CD4-positive, alpha-beta T cell (primary cell): ENCODE measurements at regions not wholly inside any gene's neighbourhood (a gene's known extent, or its start where the extent isn't known, plus 50 kb on each side); places are given as distances from the start of the nearest gene placed in this dataset.

Experiments
- ATAC-seq: fragments of 200-7000 bp; cut with Tn5 transposase; one replicate; pipeline ENCODE4 v1.10.0; 2022; ENCODE audit warnings: mild to moderate bottlenecking; ENCODE audit not compliant: poor library complexity
- CTCF ChIA-PET: fragments of 350-600 bp; sonication (Branson Sonifier 250); formaldehyde crosslinking; loops from one replicate; lab custom pipeline; 2021; ENCODE audit warnings: antibody characterized with exemption, inconsistent platforms; lab: Charles Lee
- POLR2A ChIA-PET: fragments of 350-600 bp; sonication (Branson Sonifier 250); formaldehyde crosslinking; loops from one replicate; lab custom pipeline; 2021; ENCODE audit warnings: antibody characterized with exemption, inconsistent platforms; lab: Charles Lee
- DNase-seq, 14 experiments: peaks; one replicate each; pipeline ENCODE4 v3.0.0-alpha.2; 2013 to 2020; ENCODE audit warnings: mixed read lengths in 2 of 14
- H3K27ac ChIP-seq, 2 donors: one replicate each; pipeline versions ENCODE4 v1.5.1 to v1.7.0; 2013; ENCODE audit warnings: low read length in 2 of 2, low read depth in 1 of 2, mild to moderate bottlenecking in 1 of 2
- H3K27me3 ChIP-seq, 2 experiments: 1 replicate in 1 of 2; 2 replicates in 1 of 2; pipeline versions ENCODE4 v1.6.1 to v1.7.0; 2013; ENCODE audit warnings: low read length in 2 of 2, control low read depth in 1 of 2, mild to moderate bottlenecking in 1 of 2, moderate library complexity in 1 of 2; ENCODE audit not compliant: insufficient read depth in 2 of 2, control insufficient read depth in 1 of 2
- H3K36me3 ChIP-seq: one replicate; pipeline ENCODE4 v1.6.1; 2013; ENCODE audit warnings: low read length, control low read depth; ENCODE audit not compliant: insufficient read depth
- H3K4me1 ChIP-seq: one replicate; pipeline ENCODE4 v1.6.1; 2013; ENCODE audit warnings: low read length, control low read depth; ENCODE audit not compliant: insufficient read depth
- H3K4me3 ChIP-seq: one replicate; pipeline ENCODE4 v1.5.1; 2013; ENCODE audit warnings: mild to moderate bottlenecking, low read length, moderate library complexity
- H3K9me3 ChIP-seq, 2 experiments: 1 replicate in 1 of 2; 2 replicates in 1 of 2; pipeline versions ENCODE4 v1.6.1 to v1.7.0; 2013; ENCODE audit warnings: low read length in 2 of 2, mild to moderate bottlenecking in 2 of 2, control low read depth in 1 of 2, moderate library complexity in 1 of 2; ENCODE audit not compliant: control insufficient read depth in 1 of 2, insufficient read depth in 1 of 2
- H3K27ac Mint-ChIP-seq: one replicate; pipeline ENCODE4 v1.8.0; 2020; ENCODE audit warnings: mixed read lengths
- H3K27me3 Mint-ChIP-seq: one replicate; pipeline ENCODE4 v1.8.0; 2021; ENCODE audit warnings: mixed read lengths
- H3K36me3 Mint-ChIP-seq: one replicate; pipeline ENCODE4 v1.8.0; 2021; ENCODE audit warnings: low read depth, mixed read lengths
- H3K4me1 Mint-ChIP-seq: one replicate; pipeline ENCODE4 v1.8.0; 2021; ENCODE audit warnings: low read depth, mixed read lengths
- H3K4me3 Mint-ChIP-seq: one replicate; pipeline ENCODE4 v1.8.0; 2020; ENCODE audit warnings: mild to moderate bottlenecking, mixed read lengths
- H3K9me3 Mint-ChIP-seq: one replicate; pipeline ENCODE4 v1.8.0; 2020; ENCODE audit warnings: mixed read lengths
- CTCF ChIP-seq: fragments of 200-600 bp; IDR thresholded peaks from one replicate; pipeline ENCODE4 v1.8.0; 2022; ENCODE audit warnings: antibody characterized with exemption, mild to moderate bottlenecking
- intact Hi-C, 2 experiments: fragments of 100-400 bp; cut with DNase I in 1 of 2; cut with micrococcal nuclease in 1 of 2; formaldehyde crosslinking; loops; one replicate each; pipeline versions ENCODE4 v1.15.1 to v1.9.0; 2023 to 2025; cut with DNase I, micrococcal nuclease

GRCh38 chr16:74053826-74054225 is 242.8 kb upstream of the PSMD7 start:
- Mint-ChIP-seq H3K27me3 (no peaks in the 10 kb centered on the region), H3K36me3 (no peaks in the 10 kb centered on the region), H3K9me3 (peaks cover 8% of the 10 kb centered on the region), H3K4me3 (no peak overlapping the region), H3K27ac (no peak overlapping the region), H3K4me1 (no peaks in the 10 kb centered on the region)
- ATAC-seq (no peak), DNase-seq (no peak)
- CTCF ChIA-PET: no interaction called here
- intact Hi-C loops: no loop called here
- TF ChIP-seq CTCF: no peak
- no peaks in the 10 kb centered on the region for H3K36me3 ChIP-seq
- H3K4me1 ChIP-seq: no peaks in the 10 kb centered on the region
- H3K27ac ChIP-seq: no peak overlapping the region
- H3K9me3 ChIP-seq: peaks cover 0 to 3% of the 10 kb centered on the region in 2 experiments
- H3K4me3 ChIP-seq: no peak overlapping the region
- POLR2A ChIA-PET: no interaction called here
- H3K27me3 ChIP-seq: peaks cover 3% of the 10 kb centered on the region in 2 experiments

- Histone ChIP-seq H3K27me3 (peaks cover 3% of the 10 kb centered on the region in 2 experiments), H3K27ac (no peak overlapping the region), H3K4me1 (no peaks in the 10 kb centered on the region), H3K4me3 (no peak overlapping the region), H3K9me3 (peaks cover 0 to 3% of the 10 kb centered on the region in 2 experiments), H3K36me3 (no peaks in the 10 kb centered on the region)
- intact Hi-C loops: no loop called here
- ChIA-PET POLR2A (no interaction called here), CTCF (no interaction called here)
- H3K4me1 Mint-ChIP-seq: no peaks in the 10 kb centered on the region
- no peak overlapping the region for H3K27ac Mint-ChIP-seq
- no peak overlapping the region for H3K4me3 Mint-ChIP-seq
- H3K36me3 Mint-ChIP-seq: no peaks in the 10 kb centered on the region
- H3K9me3 Mint-ChIP-seq: peaks cover 5% of the 10 kb centered on the region
- no peak for TF ChIP-seq CTCF
- DNase-seq (no peak), ATAC-seq (no peak)
- no peaks in the 10 kb centered on the region for H3K27me3 Mint-ChIP-seq
Measured at GRCh38 chr16:74053312-74053711, 243.3 kb upstream of the PSMD7 start.

- Mint-ChIP-seq H3K36me3 (no peaks in the 10 kb centered on the region), H3K27me3 (no peaks in the 10 kb centered on the region), H3K4me3 (no peak overlapping the region), H3K27ac (no peak overlapping the region), H3K9me3 (peaks cover 3% of the 10 kb centered on the region), H3K4me1 (no peaks in the 10 kb centered on the region)
- Histone ChIP-seq H3K4me1 (no peaks in the 10 kb centered on the region), H3K9me3 (no peaks in the 10 kb centered on the region), H3K27me3 (peaks cover 3% of the 10 kb centered on the region in 2 experiments), H3K4me3 (no peak overlapping the region), H3K27ac (no peak overlapping the region), H3K36me3 (no peaks in the 10 kb centered on the region)
- ATAC-seq (no peak), DNase-seq (no peak)
- TF ChIP-seq CTCF: no peak
- CTCF ChIA-PET: no interaction called here
- intact Hi-C loops: no loop called here
- POLR2A ChIA-PET: no interaction called here
Measured at GRCh38 chr16:74052016-74052415, 244.6 kb upstream of the PSMD7 start.
